IPS DF 6.9 (cell line): ENCODE measurements at regions not wholly inside any gene's neighbourhood (a gene's known extent, or its start where the extent isn't known, plus 50 kb on each side); places are given as distances from the start of the nearest gene placed in this dataset.

Source experiments
- DNase-seq: peaks from one replicate; pipeline ENCODE4 v3.0.0-alpha.2; 2013; ENCODE audit warnings: low read depth, low spot score
- H3K27ac ChIP-seq: one replicate; pipeline ENCODE4 v1.5.1; 2013; ENCODE audit warnings: low read length, control low read depth
- H3K27me3 ChIP-seq: 2 replicates; pipeline ENCODE4 v1.6.1; 2013; ENCODE audit warnings: mild to moderate bottlenecking, low read length; ENCODE audit not compliant: control insufficient read depth, insufficient read depth
- H3K36me3 ChIP-seq: 2 replicates; pipeline ENCODE4 v1.6.1; 2013; ENCODE audit warnings: low read length; ENCODE audit not compliant: control insufficient read depth, insufficient read depth
- H3K4me1 ChIP-seq: 2 replicates; pipeline ENCODE4 v1.6.1; 2013; ENCODE audit warnings: low read length; ENCODE audit not compliant: control insufficient read depth, insufficient read depth
- H3K4me3 ChIP-seq: 2 replicates; pipeline ENCODE4 v1.5.1; 2013; ENCODE audit warnings: mild to moderate bottlenecking, low read length
- H3K9me3 ChIP-seq: 2 replicates; pipeline ENCODE4 v1.6.1; 2013; ENCODE audit warnings: low read length, inconsistent platforms; ENCODE audit not compliant: control insufficient read depth, insufficient read depth
- WGBS: extraction: QIAGEN DNeasy Blood & Tissue Kit; methylation state at CpG from one replicate; pipeline ENCODE4 v1.1.7; 2013; ENCODE audit warnings: mixed read lengths, missing lambda C conversion rate; ENCODE audit not compliant: insufficient read length, insufficient coverage; 5-methylcytosine and 5-hydroxymethylcytosine counted together

DNA sequence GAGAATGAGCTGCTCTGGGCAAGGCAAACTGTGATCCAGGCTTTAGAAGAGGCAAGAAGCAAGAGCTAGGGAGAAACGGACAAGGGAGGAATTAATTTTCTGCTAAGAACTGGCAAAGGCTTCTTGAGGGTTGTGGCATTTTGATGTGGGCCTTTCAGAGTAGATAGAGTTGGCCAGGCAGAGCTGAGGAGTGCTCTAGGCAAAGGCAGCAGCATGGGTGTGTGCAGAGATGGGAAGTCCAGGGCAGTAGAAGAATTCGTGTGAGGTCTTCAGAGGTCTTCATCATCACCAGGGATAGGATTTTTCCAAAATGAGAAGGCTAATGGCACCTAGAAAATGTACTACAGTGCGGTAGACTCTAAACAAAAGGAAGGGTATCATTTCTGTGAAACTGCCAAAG is 237.8 kb downstream of the LTN1 start:
- no peak overlapping the region for H3K27ac ChIP-seq
- DNase-seq: no peak
- no CpG with 5 or more reads among the region's 3 CpGs for WGBS
- H3K4me1 ChIP-seq: 0 out of 2 replicates have a peak, but pooled peaks cover 3% of the 10 kb centered on the region
- no peaks in the 10 kb centered on the region for H3K27me3 ChIP-seq
- no peaks in the 10 kb centered on the region for H3K36me3 ChIP-seq
- no peaks in the 10 kb centered on the region for H3K9me3 ChIP-seq
- H3K4me3 ChIP-seq: no peak overlapping the region

DNA sequence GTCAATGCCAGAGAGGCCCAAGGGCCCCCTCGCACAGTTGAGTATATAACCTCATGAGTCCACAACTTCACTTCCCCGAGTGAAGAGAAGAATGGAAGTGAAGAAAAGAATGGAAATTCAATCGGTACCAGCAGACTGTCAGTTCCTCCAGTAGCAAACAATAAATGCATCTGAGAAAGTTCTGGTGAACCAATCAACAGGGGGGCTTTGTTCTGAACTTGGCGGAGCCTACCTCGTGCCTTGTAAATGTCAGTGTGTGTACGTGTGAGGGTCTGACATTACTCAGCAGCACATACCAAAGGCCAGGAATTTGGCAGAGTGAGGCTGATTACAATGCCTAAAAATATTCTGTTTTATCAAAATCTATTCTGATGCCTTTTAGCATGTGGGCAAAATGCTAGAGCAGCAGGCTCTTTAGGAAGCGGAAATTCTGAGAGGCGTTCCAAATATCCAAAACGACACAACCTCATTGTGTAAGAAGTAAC is 238.5 kb downstream of the LTN1 start:
- no peaks in the 10 kb centered on the region for H3K9me3 ChIP-seq
- H3K27ac ChIP-seq: no peak overlapping the region
- WGBS: no CpG with 5 or more reads among the region's 9 CpGs
- no peaks in the 10 kb centered on the region for H3K36me3 ChIP-seq
- 0 out of 2 replicates have a peak, but pooled peaks cover 3% of the 10 kb centered on the region for H3K4me1 ChIP-seq
- no peak overlapping the region for H3K4me3 ChIP-seq
- H3K27me3 ChIP-seq: no peaks in the 10 kb centered on the region
- DNase-seq: no peak

DNA sequence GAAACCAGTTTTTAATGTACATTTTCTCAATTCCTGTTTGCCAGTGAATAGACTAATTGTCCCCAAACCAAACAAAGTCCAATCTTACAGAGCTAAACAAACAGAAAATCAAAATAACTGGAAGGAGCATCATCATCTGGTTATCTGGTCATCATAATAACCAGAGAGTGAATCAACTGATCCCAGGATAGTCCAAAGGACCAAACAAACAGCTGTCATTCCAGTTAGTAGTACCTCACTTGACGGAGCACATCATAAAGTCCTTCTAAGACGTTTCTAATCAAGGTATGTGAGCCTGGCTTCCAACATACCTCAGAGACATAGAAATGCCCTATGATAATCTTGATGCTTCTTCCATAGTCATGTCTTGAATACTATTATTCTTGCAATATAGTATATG is 240.5 kb downstream of the LTN1 start:
- DNase-seq: no peak
- H3K4me1 ChIP-seq: 0 out of 2 replicates have a peak, but pooled peaks cover 3% of the 10 kb centered on the region
- H3K27me3 ChIP-seq: no peaks in the 10 kb centered on the region
- no peak overlapping the region for H3K4me3 ChIP-seq
- no CpG with 5 or more reads among the region's 2 CpGs for WGBS
- no peaks in the 10 kb centered on the region for H3K9me3 ChIP-seq
- no peak overlapping the region for H3K27ac ChIP-seq
- H3K36me3 ChIP-seq: no peaks in the 10 kb centered on the region

DNA sequence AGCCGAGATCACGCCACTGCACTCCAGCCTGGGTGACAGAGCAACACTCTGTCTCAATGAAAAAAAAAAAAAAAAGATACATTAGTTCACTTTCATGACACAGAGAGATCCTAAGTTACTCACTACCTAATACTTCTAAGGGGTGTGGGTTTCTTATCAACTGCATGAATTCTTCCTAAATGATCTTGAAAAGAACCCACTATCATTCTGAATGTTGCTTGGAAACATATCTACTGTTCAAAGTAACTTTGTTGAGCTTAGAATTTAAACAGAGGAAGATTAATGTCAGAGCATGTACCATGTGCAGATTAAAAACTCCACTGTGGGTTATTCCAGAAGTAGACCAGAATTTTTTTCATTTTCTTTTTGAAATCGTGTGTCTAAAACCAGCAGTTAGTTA is 241.5 kb downstream of the LTN1 start:
- DNase-seq: no peak
- Histone ChIP-seq H3K27ac (no peak overlapping the region), H3K9me3 (no peaks in the 10 kb centered on the region), H3K36me3 (no peaks in the 10 kb centered on the region), H3K4me1 (0 out of 2 replicates have a peak, but pooled peaks cover 3% of the 10 kb centered on the region), H3K4me3 (no peak overlapping the region), H3K27me3 (no peaks in the 10 kb centered on the region)
- WGBS: no CpG with 5 or more reads among the region's 3 CpGs

DNA sequence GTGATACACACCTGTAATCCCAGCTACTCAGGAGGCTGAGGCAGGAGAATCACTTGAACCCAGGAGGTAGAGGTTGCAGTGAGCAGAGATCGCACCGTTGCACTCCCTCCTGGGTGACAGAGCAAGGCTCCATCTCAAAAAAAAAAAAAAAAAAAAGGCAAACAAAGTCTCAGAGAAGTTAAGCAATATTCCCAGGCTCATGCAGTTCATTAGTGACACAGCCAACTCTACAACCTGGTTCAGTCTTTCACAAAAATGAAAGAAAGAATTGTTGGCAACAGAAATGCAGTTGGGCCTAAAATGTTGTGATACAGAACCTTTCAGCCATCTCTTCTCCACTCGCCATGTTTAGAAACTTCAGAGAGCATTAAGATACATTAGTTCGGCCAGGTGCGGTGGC is 242.1 kb downstream of the LTN1 start:
- H3K9me3 ChIP-seq: no peaks in the 10 kb centered on the region
- no peaks in the 10 kb centered on the region for H3K27me3 ChIP-seq
- DNase-seq: no peak
- WGBS: no CpG with 5 or more reads among the region's 5 CpGs
- H3K4me1 ChIP-seq: no peaks in the 10 kb centered on the region
- H3K27ac ChIP-seq: no peak overlapping the region
- no peak overlapping the region for H3K4me3 ChIP-seq
- H3K36me3 ChIP-seq: no peaks in the 10 kb centered on the region

DNA sequence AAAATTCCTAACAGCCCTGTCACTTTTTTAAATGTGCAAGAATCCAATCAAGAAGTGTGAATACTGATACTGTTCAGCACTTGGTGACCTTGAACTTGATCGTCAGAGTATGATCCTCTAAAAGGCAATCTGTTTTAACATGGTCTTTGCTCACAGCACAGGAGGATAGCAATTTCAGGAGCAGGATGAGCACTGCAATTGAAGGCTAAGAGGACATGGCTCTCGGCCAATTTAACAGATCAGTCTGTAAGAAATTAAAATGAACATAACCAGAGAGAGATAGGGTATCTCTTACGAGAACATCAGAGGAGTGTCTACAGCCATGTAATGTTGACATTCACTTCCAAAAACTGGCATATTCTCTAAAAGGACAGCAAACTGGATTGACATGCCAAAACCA is 243.1 kb downstream of the LTN1 start:
- Histone ChIP-seq H3K9me3 (no peaks in the 10 kb centered on the region), H3K27ac (no peak overlapping the region), H3K4me1 (no peaks in the 10 kb centered on the region), H3K4me3 (no peak overlapping the region), H3K36me3 (no peaks in the 10 kb centered on the region), H3K27me3 (no peaks in the 10 kb centered on the region)
- WGBS: no CpG with 5 or more reads among the region's 3 CpGs
- no peak for DNase-seq

DNA sequence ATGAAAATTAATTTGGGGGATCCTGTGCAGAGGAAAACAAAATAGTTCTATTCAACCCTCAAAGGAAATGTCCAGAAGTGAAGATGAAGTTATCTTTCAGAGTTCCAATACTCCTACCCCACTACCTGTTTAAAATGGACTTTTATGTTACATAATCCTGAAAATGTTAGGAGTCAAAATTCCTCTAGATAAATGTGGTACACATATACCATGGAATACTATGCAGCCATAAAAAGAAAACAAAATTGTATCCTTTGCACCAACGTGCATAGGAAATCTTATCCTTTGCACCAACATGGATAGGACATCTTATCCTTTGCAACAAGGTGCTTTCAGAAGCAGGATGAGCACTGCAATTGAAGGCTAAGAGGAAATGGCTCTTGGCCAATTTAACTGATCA is 245.2 kb downstream of the LTN1 start:
- no peak overlapping the region for H3K4me3 ChIP-seq
- H3K27ac ChIP-seq: no peak overlapping the region
- no peaks in the 10 kb centered on the region for H3K36me3 ChIP-seq
- DNase-seq: no peak
- H3K9me3 ChIP-seq: no peaks in the 10 kb centered on the region
- H3K4me1 ChIP-seq: no peaks in the 10 kb centered on the region
- no CpG with 5 or more reads among the region's 1 CpG for WGBS
- no peaks in the 10 kb centered on the region for H3K27me3 ChIP-seq

DNA sequence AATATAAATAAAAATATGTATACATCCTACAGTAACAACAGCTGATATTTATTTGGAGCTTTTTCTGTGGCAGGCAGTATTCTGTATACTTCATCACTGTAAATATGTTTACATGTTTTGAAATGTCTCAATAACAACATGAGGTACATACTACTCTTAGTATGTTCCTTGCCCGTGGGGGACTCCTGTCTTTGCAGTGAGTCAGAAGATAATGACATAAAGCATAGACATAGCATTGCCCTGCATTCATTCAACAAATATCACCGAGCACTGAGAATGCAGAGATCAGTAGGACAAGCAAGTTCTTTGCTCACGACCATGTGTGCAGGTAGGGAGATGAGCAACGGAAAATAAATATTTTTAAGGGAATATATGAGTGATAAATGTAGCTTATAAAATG is 246.5 kb downstream of the LTN1 start:
- H3K4me3 ChIP-seq: no peak overlapping the region
- H3K4me1 ChIP-seq: no peaks in the 10 kb centered on the region
- no peaks in the 10 kb centered on the region for H3K9me3 ChIP-seq
- no peaks in the 10 kb centered on the region for H3K36me3 ChIP-seq
- 63% methylated on average over 1 of the region's 4 CpGs for WGBS
- no peak for DNase-seq
- no peaks in the 10 kb centered on the region for H3K27me3 ChIP-seq
- H3K27ac ChIP-seq: no peak overlapping the region

DNA sequence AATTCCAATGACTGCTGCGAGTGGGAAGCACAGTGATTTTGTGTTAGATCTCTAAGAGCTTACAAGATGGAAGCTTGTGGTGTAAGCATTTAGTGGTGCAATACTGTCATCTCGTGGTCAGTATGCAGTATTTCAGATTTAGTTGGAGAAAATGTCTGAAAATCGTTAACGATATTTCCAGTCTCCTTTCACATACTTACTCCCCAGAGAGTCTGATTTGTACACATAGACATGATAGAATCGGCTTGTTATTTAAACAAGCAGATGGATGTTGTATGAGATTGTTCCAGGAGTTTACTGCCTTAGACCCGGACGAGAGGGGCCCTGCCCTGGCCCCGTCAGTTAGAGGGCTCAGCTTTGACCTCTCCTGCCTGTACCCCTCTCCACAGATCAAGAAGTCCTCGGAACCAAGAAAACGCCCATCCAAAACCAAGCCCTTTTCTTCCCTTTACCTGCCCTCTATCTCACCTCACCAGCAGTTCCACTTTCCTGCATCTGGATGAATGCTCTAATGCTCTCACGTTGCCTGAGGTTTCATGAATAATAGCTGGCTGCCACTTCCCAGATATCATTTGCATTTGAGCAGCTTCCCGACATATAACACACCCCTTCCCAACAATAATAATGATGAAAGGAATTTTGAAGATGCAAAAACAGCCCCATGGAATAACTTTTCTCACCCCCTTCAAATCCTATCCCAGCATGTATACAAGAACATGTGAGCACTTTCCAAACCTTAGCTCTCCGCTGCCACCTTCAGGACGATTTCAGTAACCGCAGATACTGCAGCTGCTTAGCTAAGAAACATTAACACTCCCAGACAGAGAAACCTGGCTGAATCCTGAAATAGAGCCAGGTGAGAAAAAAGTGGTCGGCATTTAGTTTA is 247.3 kb downstream of the LTN1 start:
- peak; percentile 60 for DNase-seq
- no peaks in the 10 kb centered on the region for H3K27me3 ChIP-seq
- WGBS: no CpG with 5 or more reads among the region's 16 CpGs
- no peak overlapping the region for H3K27ac ChIP-seq
- no peaks in the 10 kb centered on the region for H3K36me3 ChIP-seq
- H3K4me1 ChIP-seq: no peaks in the 10 kb centered on the region
- no peaks in the 10 kb centered on the region for H3K9me3 ChIP-seq
- no peak overlapping the region for H3K4me3 ChIP-seq

DNA sequence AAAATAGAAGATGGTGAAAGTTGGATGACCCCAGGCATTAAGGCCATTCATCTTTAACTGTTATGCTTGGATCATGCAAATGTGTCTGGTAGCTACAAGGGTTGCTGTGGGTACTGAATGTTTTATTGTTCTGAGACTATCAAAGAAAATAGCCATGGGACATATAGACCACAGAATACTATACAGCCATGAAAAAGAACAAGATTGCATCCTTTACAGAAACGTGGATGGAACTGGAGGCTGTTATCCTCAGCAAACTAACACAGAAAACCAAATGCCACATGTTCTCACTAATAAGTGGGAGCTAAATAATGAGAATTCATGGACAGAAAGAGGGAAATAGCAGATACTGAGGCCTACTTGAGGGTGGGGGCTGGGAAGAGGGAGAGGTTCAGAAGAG is 249.0 kb downstream of the LTN1 start:
- WGBS: no CpG with 5 or more reads among the region's 1 CpG
- no peaks in the 10 kb centered on the region for H3K27me3 ChIP-seq

DNA sequence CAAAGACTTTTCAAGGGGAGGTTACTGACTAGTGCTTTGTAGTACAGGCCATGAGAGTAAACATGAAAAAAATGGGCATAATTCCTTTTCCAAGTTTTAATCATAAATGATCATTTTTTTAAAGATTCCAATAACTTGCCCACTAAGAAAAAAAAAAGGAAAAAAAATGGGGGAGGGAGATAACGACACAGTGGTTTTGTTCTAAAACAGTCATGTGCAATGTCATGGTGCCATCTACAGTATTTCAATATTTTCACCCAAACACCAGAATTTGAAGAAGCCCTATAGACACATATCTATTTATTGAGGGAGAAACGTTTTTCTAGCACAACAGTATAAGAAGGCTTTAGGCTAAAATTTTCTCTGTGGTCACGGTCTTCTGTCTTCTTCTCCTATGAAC is 250.2 kb downstream of the LTN1 start:
- Histone ChIP-seq H3K4me3 (no peak overlapping the region), H3K9me3 (no peaks in the 10 kb centered on the region), H3K27ac (no peak overlapping the region), H3K27me3 (no peaks in the 10 kb centered on the region), H3K36me3 (no peaks in the 10 kb centered on the region), H3K4me1 (no peaks in the 10 kb centered on the region)
- no peak for DNase-seq
- WGBS: no CpG with 5 or more reads among the region's 3 CpGs

More for the DNA sequence above, 249.0 kb downstream of the LTN1 start:
- H3K36me3 ChIP-seq: no peaks in the 10 kb centered on the region
- H3K4me3 ChIP-seq: no peak overlapping the region
- H3K27ac ChIP-seq: no peak overlapping the region
- H3K4me1 ChIP-seq: no peaks in the 10 kb centered on the region
- no peak for DNase-seq
- no peaks in the 10 kb centered on the region for H3K9me3 ChIP-seq
